WTC11 (cell line): ENCODE measurements at regions not wholly inside any gene's neighbourhood (a gene's known extent, or its start where the extent isn't known, plus 50 kb on each side); places are given as distances from the start of the nearest gene placed in this dataset.

Source experiments
- ATAC-seq: fragments of 200-7000 bp; cut with Tn5 transposase; 2 replicates; pipeline ENCODE4 v1.10.0; 2021; ENCODE audit warnings: mild to moderate bottlenecking, moderate library complexity
- CTCF ChIA-PET: fragments of 300-600 bp; sonication (Branson Sonifier 250); formaldehyde crosslinking; loops from one replicate; lab custom pipeline; 2021; ENCODE audit warnings: antibody characterized with exemption; lab: Charles Lee
- POLR2A ChIA-PET: fragments of 350-600 bp; sonication (Branson Sonifier 250); formaldehyde crosslinking; loops from one replicate; lab custom pipeline; 2021; ENCODE audit warnings: antibody characterized with exemption; lab: Charles Lee
- DNase-seq: peaks from one replicate; pipeline ENCODE4 v3.0.0; 2021; ENCODE audit warnings: low spot score
- H3K27ac Mint-ChIP-seq: 2 replicates; pipeline ENCODE4 v1.8.0; 2021; ENCODE audit warnings: mixed read lengths
- H3K27me3 Mint-ChIP-seq: 2 replicates; pipeline ENCODE4 v1.8.0; 2021; ENCODE audit warnings: low read depth, mild to moderate bottlenecking, moderate library complexity, mixed read lengths
- H3K36me3 Mint-ChIP-seq: 2 replicates; pipeline ENCODE4 v1.8.0; 2021; ENCODE audit warnings: mixed read lengths
- H3K4me1 Mint-ChIP-seq: 2 replicates; pipeline ENCODE4 v1.8.0; 2022; ENCODE audit warnings: mixed read lengths
- H3K4me3 Mint-ChIP-seq: 2 replicates; pipeline ENCODE4 v1.8.0; 2021; ENCODE audit warnings: mild to moderate bottlenecking, moderate library complexity, mixed read lengths
- H3K9me3 Mint-ChIP-seq: 2 replicates; pipeline ENCODE4 v1.8.0; 2021; ENCODE audit warnings: mixed read lengths
- CTCF ChIP-seq: fragments of 200-600 bp; IDR thresholded peaks from 2 replicates; pipeline ENCODE4 v1.8.0; 2022; ENCODE audit warnings: antibody characterized with exemption
- EMX1 ChIP-seq: fragments of 250-450 bp; sonication (Bioruptor Pico); IDR thresholded peaks from 2 replicates; pipeline ENCODE4 v1.8.0; 2021; ENCODE audit warnings: mild to moderate bottlenecking
- FOXK1 ChIP-seq: sonication (generic); formaldehyde crosslinking; IDR thresholded peaks from 2 replicates; pipeline ENCODE4 v1.8.0; 2022; ENCODE audit warnings: mild to moderate bottlenecking, moderate library complexity, missing genetic modification reagents
- MXD4 ChIP-seq: fragments of 250-450 bp; sonication (Bioruptor Pico); IDR thresholded peaks from 2 replicates; pipeline ENCODE4 v1.8.0; 2021; ENCODE audit warnings: mild to moderate bottlenecking, moderate library complexity, borderline replicate concordance
- PRDM15 ChIP-seq: sonication (generic); formaldehyde crosslinking; IDR thresholded peaks from 2 replicates; pipeline ENCODE4 v1.8.0; 2022; ENCODE audit warnings: missing genetic modification reagents
- PREB ChIP-seq: sonication (generic); formaldehyde crosslinking; IDR thresholded peaks from 2 replicates; pipeline ENCODE4 v1.8.1; 2022; ENCODE audit warnings: mild to moderate bottlenecking, missing genetic modification reagents, moderate library complexity, borderline replicate concordance
- SMAD4 ChIP-seq: sonication (generic); formaldehyde crosslinking; IDR thresholded peaks from 2 replicates; pipeline ENCODE4 v1.8.0; 2022; ENCODE audit warnings: mild to moderate bottlenecking, missing genetic modification reagents
- ZNF121 ChIP-seq: sonication (generic); formaldehyde crosslinking; IDR thresholded peaks from 2 replicates; pipeline ENCODE4 v1.8.0; 2023; ENCODE audit warnings: missing genetic modification reagents
- ZNF263 ChIP-seq: sonication (generic); formaldehyde crosslinking; IDR thresholded peaks from 2 replicates; pipeline ENCODE4 v1.8.1; 2022; ENCODE audit warnings: low read depth, mild to moderate bottlenecking, moderate library complexity, missing genetic modification reagents
- ZNF396 ChIP-seq: fragments of 250-450 bp; sonication (Bioruptor Pico); IDR thresholded peaks from 2 replicates; pipeline ENCODE4 v1.8.0; 2021; ENCODE audit warnings: mild to moderate bottlenecking, moderate library complexity, borderline replicate concordance
- ZNF425 ChIP-seq: fragments of 250-450 bp; sonication (Bioruptor Pico); conservative IDR thresholded peaks from 2 replicates; pipeline ENCODE4 v1.9.0; 2021; ENCODE audit warnings: mild to moderate bottlenecking
- ZNF532 ChIP-seq: fragments of 250-450 bp; sonication (Bioruptor Pico); IDR thresholded peaks from 2 replicates; pipeline ENCODE4 v1.9.0; 2021; ENCODE audit warnings: mild to moderate bottlenecking, borderline replicate concordance

- TF ChIP-seq CTCF (no peak), PRDM15 (CRISPR knock-in tag) (no peak), ZNF425 (CRISPR knock-in tag) (no peak)
These were observed 433.3 kb upstream of the SALL3 start (continued) for GRCh38 chr18:78546281-78546680.

GRCh38 chr18:78547817-78548216 is 431.8 kb upstream of the SALL3 start:
- H3K4me3 Mint-ChIP-seq = no peak overlapping the region
- H3K27me3 Mint-ChIP-seq = no peaks in the 10 kb centered on the region; the same call in 1 of the 2 replicates
- H3K36me3 Mint-ChIP-seq = peaks cover 42% of the 10 kb centered on the region
- peaks cover 45% of the 10 kb centered on the region for H3K9me3 Mint-ChIP-seq
- ATAC-seq (no peak), DNase-seq (no peak)
- CTCF ChIA-PET = no interaction called here
- no peaks in the 10 kb centered on the region for H3K4me1 Mint-ChIP-seq
- no peak for TF ChIP-seq SMAD4 (CRISPR knock-in tag)
- no peak for TF ChIP-seq PREB (CRISPR knock-in tag)
- TF ChIP-seq EMX1 (CRISPR knock-in tag) = no peak
- no peak for TF ChIP-seq ZNF396 (CRISPR knock-in tag)
- TF ChIP-seq ZNF121 (CRISPR knock-in tag) = no peak
- TF ChIP-seq FOXK1 (CRISPR knock-in tag) = no peak
- TF ChIP-seq ZNF263 (CRISPR knock-in tag) = no peak
- no peak for TF ChIP-seq MXD4 (CRISPR knock-in tag)
- TF ChIP-seq ZNF532 (CRISPR knock-in tag) = no peak
- no peak overlapping the region for H3K27ac Mint-ChIP-seq
- POLR2A ChIA-PET = no interaction called here
